NCI-H82 treated with DMSO at 0.1 percent for 48 hours (cell line): ENCODE measurements at regions not wholly inside any gene's neighbourhood (a gene's known extent, or its start where the extent isn't known, plus 50 kb on each side); places are given as distances from the start of the nearest gene placed in this dataset.

Experiments used
- DNase-seq: peaks from one replicate; lab custom pipeline; 2025; ENCODE audit not compliant: unreplicated experiment; lab: John Stamatoyannopoulos, UW

DNA sequence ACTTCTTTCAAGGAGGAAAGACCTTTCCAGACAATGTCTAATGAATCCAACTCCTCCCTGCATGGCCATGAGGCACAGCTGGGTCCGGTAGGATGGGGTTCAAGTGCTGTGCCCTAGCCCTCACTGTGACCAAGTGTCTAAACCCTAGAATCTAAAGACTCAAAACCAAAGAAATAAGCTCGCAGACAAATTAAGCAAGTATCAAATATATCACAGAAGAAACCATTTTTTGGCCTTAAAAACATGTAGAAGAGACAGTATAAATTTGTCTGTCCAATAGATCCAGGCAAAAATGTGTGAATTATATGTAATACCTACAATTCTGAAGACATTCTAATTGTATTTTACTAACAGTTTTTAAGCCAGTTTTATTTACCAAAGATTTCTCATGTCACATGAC, 56.4 kb upstream of the WDR17 start:
- DNase-seq, result no peak

GRCh38 chr4:176011529-176011928, 54.1 kb upstream of the WDR17 start:
- no peak for DNase-seq

DNA sequence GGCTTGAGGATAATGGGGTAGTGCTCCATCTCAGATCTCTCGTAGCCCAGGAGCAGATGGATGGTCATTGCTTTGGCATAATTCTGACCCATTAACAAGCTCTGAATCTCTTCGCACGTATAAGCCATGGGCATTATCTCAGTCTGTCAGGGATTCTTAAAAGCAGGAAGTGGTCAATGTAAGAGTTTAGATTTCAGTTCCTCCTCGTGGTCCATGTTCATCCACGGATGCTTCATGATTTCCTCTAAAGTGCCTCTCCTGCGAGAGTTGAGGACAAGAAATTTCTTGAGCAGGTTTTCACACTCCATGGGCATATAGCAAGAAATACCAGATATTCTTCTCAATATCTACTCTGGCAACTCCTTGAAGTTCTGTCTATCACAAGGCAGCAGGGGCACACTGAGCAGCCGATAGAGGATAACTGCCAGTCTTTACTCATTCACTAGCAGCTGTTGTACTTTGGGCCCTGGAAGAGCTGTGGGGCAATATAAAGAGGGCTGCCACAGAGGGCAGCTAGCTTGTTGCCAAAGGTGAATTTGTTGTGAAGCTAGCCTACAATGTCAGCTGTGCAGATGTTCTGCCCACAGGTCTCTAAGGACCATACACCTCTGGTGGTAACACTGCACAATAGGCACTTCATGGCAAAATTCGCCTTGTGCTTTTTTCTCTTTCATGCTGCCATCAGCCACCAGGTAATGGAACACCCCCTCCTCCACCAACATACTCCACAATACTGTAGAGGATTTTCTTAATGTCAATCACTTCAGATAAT, 52.0 kb upstream of the WDR17 start:
- no peak for DNase-seq

GRCh38 chr4:176014583-176015108, 51.0 kb upstream of the WDR17 start:
- no peak for DNase-seq
